K562 (cell line): ENCODE measurements at regions not wholly inside any gene's neighbourhood (a gene's known extent, or its start where the extent isn't known, plus 50 kb on each side); places are given as distances from the start of the nearest gene placed in this dataset.

Source experiments
- ATAC-seq: fragments of 200-7000 bp; cut with Tn5 transposase; 3 replicates; pipeline ENCODE4 v1.9.1; 2020; ENCODE audit warnings: moderate library complexity
- BruUV-seq: library from RNA; stranded (reverse); fragments of 400-500 nt; replicated peaks from 2 replicates; lab custom pipeline; 2021; lab: Mats Ljungman, UMichigan
- CTCF ChIA-PET: fragments of 300-600 bp; formaldehyde crosslinking; extraction: SDS; loops from one replicate; lab custom pipeline; 2021; ENCODE audit warnings: low intra/inter-chr PET ratio; lab: Yijun Ruan, JAX
- POLR2A ChIA-PET: fragments of 300-600, 350-650 bp; sonication (Branson Sonifier 250); formaldehyde crosslinking; extraction: SDS; loops from one replicate; lab custom pipeline; 2021; ENCODE audit warnings: antibody characterized with exemption, inconsistent platforms; lab: Yijun Ruan, JAX
- DNase-seq, 4 experiments: peaks; one replicate each; pipeline versions ENCODE4 v3.0.0 to v3.0.0-alpha.2; 2011 to 2018; ENCODE audit warnings: low spot score in 3 of 4, mixed read lengths in 3 of 4; ENCODE audit errors: extremely low read depth in 1 of 4
- FAIRE-seq: peaks from 2 replicates; lab custom pipeline; 2011; peaks lifted over from hg19 to GRCh38; lab: Jason Lieb, UNC
- H2AFZ ChIP-seq: 2 replicates; pipeline ENCODE4 v1.6.0; 2011; ENCODE audit warnings: low read depth, low read length, control low read depth, inconsistent platforms
- H3K27ac ChIP-seq: fragments of 200-600 bp; 3 replicates; pipeline ENCODE4 v1.8.0; 2011; ENCODE audit warnings: low read depth, mild to moderate bottlenecking, control low read depth, inconsistent platforms, low read length, moderate library complexity, mixed read lengths; ENCODE audit errors: extremely low read depth
- H3K27me3 ChIP-seq, 2 experiments: fragments of 300-600 bp in 1 of 2; 2 replicates in 1 of 2; 3 replicates in 1 of 2; pipeline versions ENCODE4 v1.6.0 to v1.8.0; 2011; ENCODE audit warnings: inconsistent platforms in 2 of 2, low read length in 2 of 2, mild to moderate bottlenecking in 1 of 2, mixed read lengths in 1 of 2, moderate library complexity in 1 of 2; ENCODE audit not compliant: control insufficient read depth in 2 of 2, insufficient read depth in 2 of 2
- H3K36me3 ChIP-seq: fragments of 300-600 bp; 3 replicates; pipeline ENCODE4 v1.8.0; 2011; ENCODE audit warnings: mild to moderate bottlenecking, low read length, inconsistent platforms; ENCODE audit not compliant: control insufficient read depth, insufficient read depth
- H3K4me1 ChIP-seq, 2 experiments: fragments of 200-600 bp in 1 of 2; replicated peaks in 1 of 2; 2 replicates in 1 of 2; 3 replicates in 1 of 2; pipeline versions ENCODE4 v1.5.1 to v1.8.0; 2011; ENCODE audit warnings: inconsistent platforms in 2 of 2, low read length in 2 of 2, mild to moderate bottlenecking in 1 of 2, mixed read lengths in 1 of 2, moderate library complexity in 1 of 2; ENCODE audit not compliant: control insufficient read depth in 2 of 2, insufficient read depth in 2 of 2
- H3K4me2 ChIP-seq: 2 replicates; pipeline ENCODE4 v1.6.1; 2011; ENCODE audit warnings: low read length, control low read depth, inconsistent platforms, mixed read lengths; ENCODE audit not compliant: insufficient read depth
- H3K4me3 ChIP-seq: fragments of 200-600 bp; sonication (generic), shearing (Covaris generic); 2 replicates; pipeline ENCODE4 v1.5.1; 2016; ENCODE audit warnings: control low read depth, inconsistent platforms
- H3K79me2 ChIP-seq: fragments of 200-600 bp; 3 replicates; pipeline ENCODE4 v1.8.0; 2011; ENCODE audit warnings: low read length, inconsistent platforms; ENCODE audit not compliant: control insufficient read depth, insufficient read depth
- H3K9ac ChIP-seq, 2 experiments: 2 replicates each; pipeline versions ENCODE4 v1.6.0 to v1.6.1; 2011; ENCODE audit warnings: low read depth in 2 of 2, low read length in 2 of 2, control low read depth in 1 of 2, inconsistent platforms in 1 of 2, mild to moderate bottlenecking in 1 of 2, mixed read lengths in 1 of 2; ENCODE audit not compliant: insufficient read depth in 1 of 2
- H3K9me1 ChIP-seq: one replicate; pipeline ENCODE4 v1.6.0; 2011; ENCODE audit warnings: inconsistent platforms, mild to moderate bottlenecking, low read length, moderate library complexity; ENCODE audit not compliant: control insufficient read depth, insufficient read depth
- H3K9me3 ChIP-seq: replicated peaks from 2 replicates; pipeline ENCODE4 v1.5.1; 2011; ENCODE audit warnings: low read depth, low read length, inconsistent platforms; ENCODE audit not compliant: control insufficient read depth, insufficient read depth
- H4K20me1 ChIP-seq: replicated peaks from 2 replicates; pipeline ENCODE4 v1.6.1; 2011; ENCODE audit warnings: low read length, inconsistent platforms, mixed read lengths; ENCODE audit not compliant: control insufficient read depth, insufficient read depth
- BRCA1 ChIP-seq, 2 experiments: fragments of 450-650 bp in 1 of 2; sonication (generic) in 1 of 2; formaldehyde crosslinking in 1 of 2; IDR thresholded peaks; 2 replicates each; pipeline versions ENCODE4 v1.5.0 to v1.6.1; 2017 to 2020; ENCODE audit warnings: mild to moderate bottlenecking in 1 of 2, missing genetic modification reagents in 1 of 2
- CBX5 ChIP-seq: IDR thresholded peaks from 2 replicates; pipeline ENCODE4 v1.6.1; 2014; ENCODE audit warnings: low read depth, borderline replicate concordance
- CREB5 ChIP-seq: fragments of 250-450 bp; sonication (Bioruptor Pico); IDR thresholded peaks from 2 replicates; pipeline ENCODE4 v1.5.0; 2020; ENCODE audit warnings: mild to moderate bottlenecking
- E2F4 ChIP-seq: sonication (generic); formaldehyde crosslinking; IDR thresholded peaks from 2 replicates; pipeline ENCODE4 v1.8.0; 2022; ENCODE audit warnings: mild to moderate bottlenecking, low read depth, missing genetic modification reagents
- E2F8 ChIP-seq: fragments of 450-650 bp; IDR thresholded peaks from 2 replicates; pipeline ENCODE4 v1.7.1; 2018; ENCODE audit warnings: mild to moderate bottlenecking, low read depth; ENCODE audit not compliant: partially characterized antibody
- FOXP4 ChIP-seq: sonication (generic); formaldehyde crosslinking; IDR thresholded peaks from 2 replicates; pipeline ENCODE4 v1.8.0; 2022; ENCODE audit warnings: mild to moderate bottlenecking, missing genetic modification reagents, borderline replicate concordance
- MBD1 ChIP-seq: fragments of 250-450 bp; sonication (Bioruptor Pico); IDR thresholded peaks from 2 replicates; pipeline ENCODE4 v1.8.0; 2022; ENCODE audit warnings: inconsistent platforms
- PKNOX1 ChIP-seq: fragments of 450-650 bp; IDR thresholded peaks from 2 replicates; pipeline ENCODE4 v1.6.1; 2016
- RFX5 ChIP-seq: IDR thresholded peaks from 2 replicates; pipeline ENCODE4 v1.6.1; 2011; ENCODE audit warnings: low read depth, mild to moderate bottlenecking, improper control_type of control experiment, low read length
- THRB ChIP-seq: fragments of 450-650 bp; formaldehyde crosslinking; conservative IDR thresholded peaks from 2 replicates; pipeline ENCODE4 v1.4.0; 2022; ENCODE audit warnings: mild to moderate bottlenecking, missing genetic modification characterization
- WGBS: fragments of 100-300 bp; shearing (Covaris generic); methylation state at CpG from one replicate; pipeline ENCODE4 v1.1.6; 2016; ENCODE audit warnings: low coverage, mixed read lengths; ENCODE audit not compliant: insufficient coverage; ENCODE audit errors: missing lambda C conversion rate; 5-methylcytosine and 5-hydroxymethylcytosine counted together
- in situ Hi-C: fragments of 300-500 bp; cut with MboI; formaldehyde crosslinking; loops from 4 replicates; pipeline ENCODE4 v1.15.0; 2018; ENCODE audit warnings: inconsistent platforms, mixed read lengths
- intact Hi-C: fragments of 100-400 bp; cut with micrococcal nuclease; formaldehyde crosslinking; loops from 2 replicates; pipeline ENCODE4 v1.14.2; 2022

GRCh38 chr5:9955586-9955985 is 294.1 kb downstream of the ATPSCKMT start:
- no peaks in the 10 kb centered on the region for H3K79me2 ChIP-seq
- H3K4me2 ChIP-seq, result no peak overlapping the region
- BruUV-seq, result no TSS peak
- ATAC-seq (no peak), FAIRE-seq (no peak), DNase-seq (no peak)
- no peaks in the 10 kb centered on the region for H4K20me1 ChIP-seq
- H3K36me3 ChIP-seq, result no peaks in the 10 kb centered on the region
- TF ChIP-seq PKNOX1 (no peak), CREB5 (CRISPR knock-in tag) (no peak), CBX5 (no peak), FOXP4 (no peak), THRB (CRISPR knock-in tag) (no peak), RFX5 (no peak), E2F8 (no peak), E2F4 (CRISPR knock-in tag) (no peak), BRCA1 (IDR thresholded peaks at IDR 0.05) (no peak), BRCA1 (CRISPR knock-in tag; IDR thresholded peaks at IDR 0.05) (no peak), MBD1 (no peak)
- H3K27me3 ChIP-seq, result no peaks in the 10 kb centered on the region; a peak in 1 of 5 replicates
- in situ Hi-C loops, result no loop called here
- H3K9me3 ChIP-seq, result no peaks in the 10 kb centered on the region
- no peaks in the 10 kb centered on the region for H3K4me1 ChIP-seq
- H3K4me3 ChIP-seq, result no peak overlapping the region
- intact Hi-C loops, result no loop called here
- POLR2A ChIA-PET, result no interaction called here
- no peak overlapping the region for H3K27ac ChIP-seq
- H2AFZ ChIP-seq, result no peak overlapping the region
- 4% methylated on average over 3 of the region's 3 CpGs for WGBS
- H3K9me1 ChIP-seq, result no peaks in the 10 kb centered on the region
- no peak overlapping the region for H3K9ac ChIP-seq
- CTCF ChIA-PET, result interaction anchor here (0.6 kb wide), 1 partner anchor 95 kb away, joined by 3 read pairs; no protein-coding TSS in a partner anchor
